HG03139 (cell line): ENCODE measurements at regions not wholly inside any gene's neighbourhood (a gene's known extent, or its start where the extent isn't known, plus 50 kb on each side); places are given as distances from the start of the nearest gene placed in this dataset.

Source experiments
- ATAC-seq: cut with Tn5 transposase; IDR thresholded peaks from one replicate; pipeline ENCODE4 v1.9.1; 2021; ENCODE audit not compliant: unreplicated experiment

- ATAC-seq: no peak
These were observed 130.9 kb downstream of the PALM2AKAP2 start for GRCh38 chr9:109910671-109911518.

- ATAC-seq: no peak
These were observed 132.1 kb downstream of the PALM2AKAP2 start for GRCh38 chr9:109912082-109912582.

GRCh38 chr9:109912726-109913460 is 132.9 kb downstream of the PALM2AKAP2 start:
- ATAC-seq: no peak

- no peak for ATAC-seq
These were observed 133.4 kb downstream of the PALM2AKAP2 start for GRCh38 chr9:109913461-109913810.

- peak; percentile 47 for ATAC-seq
These were observed 134.5 kb downstream of the PALM2AKAP2 start for GRCh38 chr9:109914280-109915027.

GRCh38 chr9:109916316-109916715 is 136.3 kb downstream of the PALM2AKAP2 start:
- ATAC-seq: no peak

GRCh38 chr9:109918339-109919163 is 138.6 kb downstream of the PALM2AKAP2 start:
- ATAC-seq: peak; percentile 64

GRCh38 chr9:109919736-109920408 is 139.9 kb downstream of the PALM2AKAP2 start:
- ATAC-seq: no peak

- ATAC-seq: no peak
These were observed 142.8 kb downstream of the PALM2AKAP2 start for GRCh38 chr9:109922617-109923470.

- no peak for ATAC-seq
These were observed 143.4 kb downstream of the PALM2AKAP2 start for GRCh38 chr9:109923471-109923760.

- no peak for ATAC-seq
These were observed 143.8 kb downstream of the PALM2AKAP2 start for GRCh38 chr9:109923806-109924205.

GRCh38 chr9:109925799-109926198 is 145.8 kb downstream of the PALM2AKAP2 start:
- ATAC-seq: no peak

- ATAC-seq: no peak
These were observed 146.4 kb downstream of the PALM2AKAP2 start for GRCh38 chr9:109926421-109926869.

GRCh38 chr9:109931623-109932022 is 151.6 kb downstream of the PALM2AKAP2 start:
- no peak for ATAC-seq

- ATAC-seq: no peak
These were observed 154.3 kb downstream of the PALM2AKAP2 start for GRCh38 chr9:109934136-109934856.

GRCh38 chr9:109934857-109935215 is 154.8 kb downstream of the PALM2AKAP2 start:
- no peak for ATAC-seq

GRCh38 chr9:109935406-109936087 is 155.5 kb downstream of the PALM2AKAP2 start:
- no peak for ATAC-seq

GRCh38 chr9:109937861-109938453 is 158.0 kb downstream of the PALM2AKAP2 start:
- no peak for ATAC-seq
